H1 (cell line): ENCODE measurements at regions not wholly inside any gene's neighbourhood (a gene's known extent, or its start where the extent isn't known, plus 50 kb on each side); places are given as distances from the start of the nearest gene placed in this dataset.

Experiments
- CTCF ChIA-PET: fragments of 300-600 bp; sonication (Branson Sonifier 250); formaldehyde crosslinking; loops from one replicate; lab custom pipeline; 2021; ENCODE audit not compliant: partially characterized antibody; lab: Charles Lee
- POLR2A ChIA-PET: fragments of 300-600 bp; sonication (Branson Sonifier 250); formaldehyde crosslinking; loops from one replicate; lab custom pipeline; 2021; ENCODE audit warnings: inconsistent platforms; ENCODE audit not compliant: partially characterized antibody; lab: Charles Lee
- DNase-seq, 2 experiments: peaks; one replicate each; pipeline versions ENCODE4 v3.0.0 to v3.0.0-alpha.2; 2010 to 2022; ENCODE audit warnings: low spot score in 2 of 2, low read depth in 1 of 2, mixed read lengths in 1 of 2
- FAIRE-seq: peaks from 2 replicates; lab custom pipeline; 2011; peaks lifted over from hg19 to GRCh38; lab: Jason Lieb, UNC
- H2AFZ ChIP-seq: 2 replicates; pipeline ENCODE4 v1.8.1; 2012; ENCODE audit warnings: low read length, inconsistent platforms
- H2AK5ac ChIP-seq: 2 replicates; pipeline ENCODE4 v1.6.1; 2013; ENCODE audit warnings: low read depth, low read length
- H2BK120ac ChIP-seq: replicated peaks from 2 replicates; pipeline ENCODE3; 2013; ENCODE audit warnings: low read depth, low read length, inconsistent platforms
- H2BK12ac ChIP-seq: 2 replicates; pipeline ENCODE4 v1.6.1; 2013; ENCODE audit warnings: low read depth, low read length
- H2BK15ac ChIP-seq: 2 replicates; pipeline ENCODE4 v1.6.1; 2013; ENCODE audit warnings: low read length
- H2BK20ac ChIP-seq: 2 replicates; pipeline ENCODE4 v1.6.1; 2013; ENCODE audit warnings: low read length
- H2BK5ac ChIP-seq: 2 replicates; pipeline ENCODE4 v1.6.1; 2013; ENCODE audit warnings: low read depth, low read length
- H3K14ac ChIP-seq: 2 replicates; pipeline ENCODE4 v1.6.1; 2013; ENCODE audit warnings: inconsistent platforms; ENCODE audit not compliant: insufficient read length
- H3K18ac ChIP-seq: 2 replicates; pipeline ENCODE4 v1.6.1; 2013; ENCODE audit warnings: low read length; ENCODE audit errors: extremely low read depth
- H3K23ac ChIP-seq: 2 replicates; pipeline ENCODE4 v1.6.1; 2013; ENCODE audit warnings: inconsistent platforms; ENCODE audit not compliant: insufficient read length
- H3K23me2 ChIP-seq: 2 replicates; pipeline ENCODE4 v1.6.1; 2013; ENCODE audit warnings: low read depth, low read length
- H3K27ac ChIP-seq: 2 replicates; pipeline ENCODE4 v1.6.1; 2011; ENCODE audit warnings: low read depth, low read length, inconsistent platforms
- H3K27me3 ChIP-seq, 4 experiments: replicated peaks in 1 of 4; 1 replicate in 1 of 4; 2 replicates in 3 of 4; pipeline versions ENCODE4 v1.6.1 to v1.8.1; 2011 to 2013; ENCODE audit warnings: low read length in 3 of 4, mild to moderate bottlenecking in 3 of 4, inconsistent platforms in 2 of 4, mixed read lengths in 2 of 4, moderate library complexity in 1 of 4; ENCODE audit not compliant: control insufficient read depth in 3 of 4, insufficient read depth in 3 of 4; ENCODE audit errors: extremely low read depth in 1 of 4
- H3K36me3 ChIP-seq, 4 experiments: 2 replicates each; pipeline versions ENCODE4 v1.6.1 to v1.8.1; 2011 to 2013; ENCODE audit warnings: mild to moderate bottlenecking in 4 of 4, low read length in 3 of 4, moderate library complexity in 2 of 4, control low read depth in 1 of 4, inconsistent platforms in 1 of 4; ENCODE audit not compliant: insufficient read depth in 4 of 4, control insufficient read depth in 2 of 4
- H3K4ac ChIP-seq: replicated peaks from 2 replicates; pipeline ENCODE3; 2013; ENCODE audit warnings: low read length, low read depth, mixed read lengths, inconsistent platforms; ENCODE audit not compliant: insufficient read length
- H3K4me1 ChIP-seq, 4 experiments: replicated peaks in 1 of 4; 1 replicate in 1 of 4; 2 replicates in 3 of 4; pipeline versions ENCODE4 v1.6.1 to v1.8.1; 2011 to 2013; ENCODE audit warnings: low read length in 3 of 4, inconsistent platforms in 2 of 4, mixed read lengths in 1 of 4; ENCODE audit not compliant: insufficient read depth in 4 of 4, control insufficient read depth in 3 of 4
- H3K4me2 ChIP-seq, 2 experiments: 2 replicates each; pipeline versions ENCODE4 v1.6.1 to v1.8.1; 2011 to 2013; ENCODE audit warnings: low read depth in 2 of 2, low read length in 2 of 2, control low read depth in 1 of 2, inconsistent platforms in 1 of 2, mild to moderate bottlenecking in 1 of 2; ENCODE audit not compliant: insufficient read depth in 1 of 2
- H3K4me3 ChIP-seq, 4 experiments: fragments of 200-600, 300-600 bp in 1 of 4; sonication (generic), shearing (Covaris generic), sonication (Bioruptor Twin) in 1 of 4; 2 replicates each; pipeline versions ENCODE4 v1.5.1 to v1.8.1; 2011 to 2016; ENCODE audit warnings: low read length in 4 of 4, low read depth in 3 of 4, control low read depth in 2 of 4, inconsistent platforms in 2 of 4, mild to moderate bottlenecking in 2 of 4, mixed read lengths in 1 of 4, moderate library complexity in 1 of 4; ENCODE audit not compliant: insufficient read depth in 2 of 4; ENCODE audit errors: extremely low read depth in 1 of 4
- H3K56ac ChIP-seq: replicated peaks from 2 replicates; pipeline ENCODE3; 2013; ENCODE audit warnings: low read depth, mild to moderate bottlenecking, mixed read lengths, low read length, inconsistent platforms; ENCODE audit not compliant: insufficient read length
- H3K79me1 ChIP-seq: 2 replicates; pipeline ENCODE4 v1.6.1; 2013; ENCODE audit warnings: low read depth, low read length, control low read depth
- H3K79me2 ChIP-seq, 2 experiments: 2 replicates each; pipeline versions ENCODE4 v1.6.1 to v1.8.1; 2012 to 2013; ENCODE audit warnings: low read length in 2 of 2, mild to moderate bottlenecking in 2 of 2, inconsistent platforms in 1 of 2; ENCODE audit not compliant: insufficient read depth in 2 of 2, control insufficient read depth in 1 of 2
- H3K9ac ChIP-seq, 4 experiments: replicated peaks in 1 of 4; 1 replicate in 1 of 4; 2 replicates in 3 of 4; pipeline versions ENCODE4 v1.6.1 to v1.8.1; 2011 to 2013; ENCODE audit warnings: low read depth in 3 of 4, low read length in 3 of 4, control low read depth in 2 of 4, mild to moderate bottlenecking in 2 of 4, moderate library complexity in 2 of 4, inconsistent platforms in 1 of 4; ENCODE audit errors: extremely low read depth in 1 of 4
- H3K9me3 ChIP-seq, 2 experiments: 2 replicates each; pipeline versions ENCODE4 v1.6.1 to v1.8.1; 2012 to 2013; ENCODE audit warnings: mild to moderate bottlenecking in 2 of 2, moderate library complexity in 2 of 2, control low read depth in 1 of 2, inconsistent platforms in 1 of 2, low read depth in 1 of 2, low read length in 1 of 2, mixed read lengths in 1 of 2; ENCODE audit not compliant: insufficient read depth in 2 of 2
- H4K20me1 ChIP-seq, 2 experiments: replicated peaks in 1 of 2; 2 replicates each; pipeline versions ENCODE3 to v1.8.1; 2011 to 2013; ENCODE audit warnings: inconsistent platforms in 2 of 2, low read length in 2 of 2, mild to moderate bottlenecking in 1 of 2; ENCODE audit not compliant: insufficient read depth in 2 of 2, control insufficient read depth in 1 of 2
- H4K5ac ChIP-seq: 2 replicates; pipeline ENCODE4 v1.6.1; 2013; ENCODE audit warnings: low read length, low read depth, mixed read lengths, inconsistent platforms; ENCODE audit not compliant: insufficient read length
- H4K8ac ChIP-seq: 2 replicates; pipeline ENCODE4 v1.8.0; 2013; ENCODE audit warnings: mild to moderate bottlenecking, moderate library complexity, low read length, inconsistent platforms; ENCODE audit not compliant: insufficient read depth; ENCODE audit errors: extremely low read depth
- H4K91ac ChIP-seq: replicated peaks from 2 replicates; pipeline ENCODE3; 2013; ENCODE audit warnings: low read length, mixed read lengths, inconsistent platforms; ENCODE audit not compliant: insufficient read length
- RFX5 ChIP-seq: IDR thresholded peaks from 2 replicates; pipeline ENCODE4 v1.6.1; 2011; ENCODE audit warnings: low read depth, low read length, improper control_type of control experiment, borderline replicate concordance
- SIN3A ChIP-seq, 2 experiments: IDR thresholded peaks in 1 of 2; conservative IDR thresholded peaks in 1 of 2; 2 replicates each; pipeline ENCODE4 v1.6.1; 2011 to 2012; ENCODE audit warnings: low read length in 2 of 2, improper control_type of control experiment in 1 of 2, low read depth in 1 of 2, mild to moderate bottlenecking in 1 of 2
- WGBS, 2 experiments: shearing (Covaris generic) in 1 of 2; methylation state at CpG; one replicate each; pipeline versions ENCODE4 v1.1.6 to v1.1.7; 2013 to 2015; ENCODE audit warnings: low lambda C conversion rate in 2 of 2, mixed read lengths in 2 of 2, inconsistent platforms in 1 of 2, low coverage in 1 of 2, missing lambda C conversion rate in 1 of 2; ENCODE audit not compliant: insufficient replicate concordance in 2 of 2, insufficient coverage in 1 of 2, insufficient read length in 1 of 2; ENCODE audit errors: extremely low coverage in 1 of 2, missing lambda C conversion rate in 1 of 2; 5-methylcytosine and 5-hydroxymethylcytosine counted together

DNA sequence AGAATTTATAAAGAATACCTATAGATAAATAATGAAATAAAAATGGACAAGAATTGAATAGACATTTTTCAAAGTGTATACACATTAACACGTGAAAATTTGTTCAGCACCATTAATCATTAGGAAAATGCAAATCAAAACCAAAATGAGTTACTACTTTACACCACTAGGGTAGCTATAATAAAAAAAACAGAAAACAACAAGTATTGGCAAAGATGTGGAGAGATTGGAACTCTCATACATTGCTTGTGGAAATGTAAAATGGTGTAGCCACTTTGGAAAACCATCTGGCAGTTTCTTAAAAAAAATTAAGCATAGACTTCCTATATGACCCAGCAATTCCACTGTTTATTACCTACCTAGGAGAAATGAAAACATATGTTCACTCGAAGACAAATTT, 172.8 kb upstream of the P2RY1 start:
- Histone ChIP-seq H2AK5ac (no peak overlapping the region), H3K4me1 (peaks cover 0 to 11% (median 2%) of the 10 kb centered on the region in 4 experiments; a peak in 2 of 7 replicates), H3K9ac (no peak overlapping the region), H3K18ac (no peak overlapping the region), H2BK5ac (no peak overlapping the region), H4K91ac (no peak overlapping the region), H3K14ac (no peak overlapping the region), H3K27me3 (no peaks in the 10 kb centered on the region), H3K79me2 (no peaks in the 10 kb centered on the region), H4K20me1 (no peaks in the 10 kb centered on the region), H2BK12ac (no peak overlapping the region), H3K9me3 (peaks cover 0 to 4% of the 10 kb centered on the region in 2 experiments; a peak in 1 of 4 replicates), H3K23ac (no peak overlapping the region), H2AFZ (no peak overlapping the region), H3K36me3 (no peaks in the 10 kb centered on the region; a peak in 1 of 8 replicates), H3K79me1 (no peaks in the 10 kb centered on the region), H2BK120ac (no peak overlapping the region), H3K4me3 (no peak overlapping the region), H2BK15ac (no peak overlapping the region), H3K56ac (no peak overlapping the region), H3K4me2 (no peak overlapping the region), H2BK20ac (no peak overlapping the region), H3K23me2 (no peaks in the 10 kb centered on the region), H4K5ac (no peak overlapping the region), H3K4ac (no peak overlapping the region), H3K27ac (no peak overlapping the region), H4K8ac (no peak overlapping the region)
- DNase-seq: no peak
- ChIA-PET POLR2A (no interaction called here), CTCF (no interaction called here)
- TF ChIP-seq SIN3A (conservative IDR thresholded peaks at IDR 0.05 in 1 of 2, IDR thresholded peaks at IDR 0.05 in 1 of 2; ENCODE audit: low read depth in 1 of 2, low read length in 2 of 2) (no peak), RFX5 (no peak)
- 91% methylated on average over 2 of the region's 2 CpGs; no CpG with 5 or more reads in 1 of the 2 experiments for WGBS, 2 experiments
- FAIRE-seq: no peak
